ENCODE measurements at regions not wholly inside any gene's neighbourhood (a gene's known extent, or its start where the extent isn't known, plus 50 kb on each side); places are given as distances from the start of the nearest gene placed in this dataset.

GRCh38 chr12:88951177-88951576 is 370.9 kb upstream of the KITLG start:
- no peak for DNase-seq (ENCODE audit: low read depth, low spot score)
- TF ChIP-seq YY1 (IDR thresholded peaks at IDR 0.05; ENCODE audit: insufficient read depth, insufficient read length): no peak
- TF ChIP-seq SUZ12 (IDR thresholded peaks at IDR 0.05; ENCODE audit: extremely low read depth, insufficient read depth, insufficient read length): no peak
- TF ChIP-seq ZNF274 (IDR thresholded peaks at IDR 0.05; ENCODE audit: low read depth, low read length): no peak
- H3K9me3 ChIP-seq (ENCODE audit: insufficient read depth, low read length): no peaks in the 10 kb centered on the region
- no peak overlapping the region for H3K4me3 ChIP-seq (ENCODE audit: insufficient read length, low read depth)
- H3K9ac ChIP-seq (ENCODE audit: insufficient read length, low read depth): no peak overlapping the region
- no peaks in the 10 kb centered on the region for H3K27me3 ChIP-seq (ENCODE audit: insufficient read depth, insufficient read length)
- no peaks in the 10 kb centered on the region for H3K4me1 ChIP-seq (ENCODE audit: insufficient read depth, insufficient read length)
- no peaks in the 10 kb centered on the region for H3K36me3 ChIP-seq (ENCODE audit: insufficient read depth, insufficient read length, low read length)

DNA sequence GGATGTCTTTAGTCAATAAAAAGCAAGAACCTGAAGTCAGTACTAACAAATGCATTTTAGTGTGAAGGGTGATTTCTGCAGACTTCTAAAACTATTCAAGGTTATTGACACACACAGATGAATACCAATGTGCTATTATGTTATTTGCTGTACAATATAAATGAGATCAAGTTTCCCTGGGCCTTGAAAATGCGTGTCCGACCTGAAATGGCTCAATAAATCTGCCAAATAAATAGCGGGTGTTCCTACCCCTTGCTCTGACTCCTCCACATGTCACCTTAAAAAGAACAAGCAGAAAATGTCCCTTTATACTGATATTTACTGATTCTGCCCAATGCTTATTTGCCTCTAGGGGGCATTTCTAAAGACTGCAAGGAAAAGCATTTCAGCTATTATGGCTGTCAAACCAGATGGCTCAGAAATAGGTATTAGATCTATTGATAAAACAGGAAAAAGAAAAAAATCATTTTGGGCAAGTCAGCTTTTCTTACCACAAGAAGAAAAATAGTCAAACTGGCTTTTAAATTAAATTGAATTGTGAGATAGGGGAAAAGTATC is 367.3 kb upstream of the KITLG start:
- DNase-seq (ENCODE audit: low read depth, low spot score): no peak
- H3K9me3 ChIP-seq (ENCODE audit: insufficient read depth, low read length): no peaks in the 10 kb centered on the region
- H3K36me3 ChIP-seq (ENCODE audit: insufficient read depth, insufficient read length, low read length): no peaks in the 10 kb centered on the region
- H3K4me1 ChIP-seq (ENCODE audit: insufficient read depth, insufficient read length): no peaks in the 10 kb centered on the region
- H3K27me3 ChIP-seq (ENCODE audit: insufficient read depth, insufficient read length): no peaks in the 10 kb centered on the region
- no peak overlapping the region for H3K4me3 ChIP-seq (ENCODE audit: insufficient read length, low read depth)
- no peak overlapping the region for H3K9ac ChIP-seq (ENCODE audit: insufficient read length, low read depth)
- TF ChIP-seq SUZ12 (IDR thresholded peaks at IDR 0.05; ENCODE audit: extremely low read depth, insufficient read depth, insufficient read length) (no peak), ZNF274 (IDR thresholded peaks at IDR 0.05; ENCODE audit: low read depth, low read length) (no peak), YY1 (IDR thresholded peaks at IDR 0.05; ENCODE audit: insufficient read depth, insufficient read length) (no peak)

- H3K4me3 ChIP-seq (ENCODE audit: insufficient read length, low read depth): no peak overlapping the region
- H3K4me1 ChIP-seq (ENCODE audit: insufficient read depth, insufficient read length): no peaks in the 10 kb centered on the region
- DNase-seq (ENCODE audit: low read depth, low spot score): no peak
- no peak overlapping the region for H3K9ac ChIP-seq (ENCODE audit: insufficient read length, low read depth)
- no peaks in the 10 kb centered on the region for H3K36me3 ChIP-seq (ENCODE audit: insufficient read depth, insufficient read length, low read length)
- no peak for TF ChIP-seq YY1 (IDR thresholded peaks at IDR 0.05; ENCODE audit: insufficient read depth, insufficient read length)
- TF ChIP-seq SUZ12 (IDR thresholded peaks at IDR 0.05; ENCODE audit: extremely low read depth, insufficient read depth, insufficient read length): no peak
- TF ChIP-seq ZNF274 (IDR thresholded peaks at IDR 0.05; ENCODE audit: low read depth, low read length): no peak
- no peaks in the 10 kb centered on the region for H3K9me3 ChIP-seq (ENCODE audit: insufficient read depth, low read length)
- H3K27me3 ChIP-seq (ENCODE audit: insufficient read depth, insufficient read length): no peaks in the 10 kb centered on the region
Observed at GRCh38 chr12:88946372-88946997, 366.2 kb upstream of the KITLG start.

DNA sequence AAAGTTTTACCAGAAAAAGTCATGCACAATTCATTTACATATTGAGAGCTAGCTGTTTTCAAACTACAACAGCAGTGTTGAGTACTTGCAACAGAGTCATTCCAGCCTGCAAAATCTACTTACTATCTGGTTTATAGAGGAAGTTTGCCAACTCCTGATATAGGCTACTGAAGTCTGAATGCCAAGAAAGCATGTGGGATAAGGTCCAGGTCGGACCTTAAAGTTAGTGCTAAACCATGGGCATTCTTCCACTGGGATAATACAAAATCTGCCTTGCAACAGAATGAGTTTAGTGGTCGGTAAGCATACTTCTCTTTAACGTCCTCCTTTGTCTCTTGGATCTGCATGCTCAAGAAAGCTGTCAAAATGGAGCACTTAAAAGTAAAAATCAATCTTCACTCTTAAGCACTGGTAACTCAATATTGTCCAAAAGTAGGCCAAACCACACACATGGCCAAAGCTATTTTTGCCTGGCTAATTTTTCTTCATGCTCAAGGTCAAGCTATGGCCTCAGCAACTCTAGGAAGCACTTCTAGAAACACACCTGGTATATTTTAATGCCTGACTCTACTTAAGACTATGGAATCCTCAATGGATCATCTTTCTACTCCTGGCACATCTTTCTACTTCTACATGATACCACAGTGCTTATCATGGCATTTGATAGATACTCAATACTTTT is 364.9 kb upstream of the KITLG start:
- H3K9ac ChIP-seq (ENCODE audit: insufficient read length, low read depth): no peak overlapping the region
- TF ChIP-seq SUZ12 (IDR thresholded peaks at IDR 0.05; ENCODE audit: extremely low read depth, insufficient read depth, insufficient read length) (no peak), ZNF274 (IDR thresholded peaks at IDR 0.05; ENCODE audit: low read depth, low read length) (no peak), YY1 (IDR thresholded peaks at IDR 0.05; ENCODE audit: insufficient read depth, insufficient read length) (no peak)

DNA sequence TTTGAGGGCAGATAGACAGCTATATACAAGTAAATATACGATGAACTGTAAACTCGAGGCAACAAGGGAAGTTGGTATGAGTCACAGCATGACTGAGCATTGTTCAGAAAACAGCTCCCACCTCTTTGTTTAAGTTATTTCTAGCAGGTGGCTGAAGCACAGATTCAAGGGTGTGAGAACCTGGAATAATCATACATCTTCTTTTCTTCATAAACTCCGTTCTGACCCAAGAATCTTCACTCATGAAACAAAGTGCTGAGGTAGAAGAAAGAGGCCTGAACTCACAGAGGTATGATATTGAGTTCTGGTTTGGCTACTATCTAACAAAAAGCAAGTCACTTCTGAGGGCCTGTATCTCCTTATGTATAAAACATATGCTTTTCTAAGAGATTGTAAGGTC is 364.1 kb upstream of the KITLG start:
- H3K4me1 ChIP-seq (ENCODE audit: insufficient read depth, insufficient read length): no peaks in the 10 kb centered on the region
- no peak for DNase-seq (ENCODE audit: low read depth, low spot score)
- no peaks in the 10 kb centered on the region for H3K27me3 ChIP-seq (ENCODE audit: insufficient read depth, insufficient read length)
- H3K9ac ChIP-seq (ENCODE audit: insufficient read length, low read depth): no peak overlapping the region
- no peaks in the 10 kb centered on the region for H3K9me3 ChIP-seq (ENCODE audit: insufficient read depth, low read length)
- TF ChIP-seq YY1 (IDR thresholded peaks at IDR 0.05; ENCODE audit: insufficient read depth, insufficient read length) (no peak), SUZ12 (IDR thresholded peaks at IDR 0.05; ENCODE audit: extremely low read depth, insufficient read depth, insufficient read length) (no peak)
- no peak overlapping the region for H3K4me3 ChIP-seq (ENCODE audit: insufficient read length, low read depth)
- H3K36me3 ChIP-seq (ENCODE audit: insufficient read depth, insufficient read length, low read length): no peaks in the 10 kb centered on the region

More for the DNA sequence above, 364.9 kb upstream of the KITLG start:
- H3K9me3 ChIP-seq (ENCODE audit: insufficient read depth, low read length): no peaks in the 10 kb centered on the region
- H3K27me3 ChIP-seq (ENCODE audit: insufficient read depth, insufficient read length): no peaks in the 10 kb centered on the region
- DNase-seq (ENCODE audit: low read depth, low spot score): no peak
- H3K36me3 ChIP-seq (ENCODE audit: insufficient read depth, insufficient read length, low read length): no peaks in the 10 kb centered on the region
- H3K4me1 ChIP-seq (ENCODE audit: insufficient read depth, insufficient read length): no peaks in the 10 kb centered on the region
- H3K4me3 ChIP-seq (ENCODE audit: insufficient read length, low read depth): no peak overlapping the region

DNA sequence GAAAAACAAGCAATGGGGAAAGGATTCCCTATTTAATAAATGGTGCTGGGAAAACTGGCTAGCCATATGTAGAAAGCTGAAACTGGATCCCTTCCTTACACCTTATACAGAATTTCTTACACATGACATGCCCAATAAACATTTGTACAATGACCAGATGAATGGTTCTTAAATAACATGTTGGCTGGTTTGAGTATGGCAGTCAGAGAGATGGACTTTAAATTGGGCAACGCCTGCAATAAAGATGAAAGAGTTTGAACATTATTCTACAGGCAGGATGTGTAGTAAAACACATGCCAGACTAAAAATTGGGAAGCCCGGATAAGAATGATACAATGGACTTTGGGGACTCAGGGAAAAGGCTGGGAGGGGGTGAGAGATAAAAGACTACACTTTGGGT is 360.6 kb upstream of the KITLG start:
- no peaks in the 10 kb centered on the region for H3K27me3 ChIP-seq (ENCODE audit: insufficient read depth, insufficient read length)
- no peaks in the 10 kb centered on the region for H3K36me3 ChIP-seq (ENCODE audit: insufficient read depth, insufficient read length, low read length)
- H3K9me3 ChIP-seq (ENCODE audit: insufficient read depth, low read length): no peaks in the 10 kb centered on the region
- TF ChIP-seq SUZ12 (IDR thresholded peaks at IDR 0.05; ENCODE audit: extremely low read depth, insufficient read depth, insufficient read length) (no peak), ZNF274 (IDR thresholded peaks at IDR 0.05; ENCODE audit: low read depth, low read length) (no peak), YY1 (IDR thresholded peaks at IDR 0.05; ENCODE audit: insufficient read depth, insufficient read length) (no peak)
- H3K4me3 ChIP-seq (ENCODE audit: insufficient read length, low read depth): no peak overlapping the region
- H3K9ac ChIP-seq (ENCODE audit: insufficient read length, low read depth): no peak overlapping the region
- DNase-seq (ENCODE audit: low read depth, low spot score): no peak
- no peaks in the 10 kb centered on the region for H3K4me1 ChIP-seq (ENCODE audit: insufficient read depth, insufficient read length)

DNA sequence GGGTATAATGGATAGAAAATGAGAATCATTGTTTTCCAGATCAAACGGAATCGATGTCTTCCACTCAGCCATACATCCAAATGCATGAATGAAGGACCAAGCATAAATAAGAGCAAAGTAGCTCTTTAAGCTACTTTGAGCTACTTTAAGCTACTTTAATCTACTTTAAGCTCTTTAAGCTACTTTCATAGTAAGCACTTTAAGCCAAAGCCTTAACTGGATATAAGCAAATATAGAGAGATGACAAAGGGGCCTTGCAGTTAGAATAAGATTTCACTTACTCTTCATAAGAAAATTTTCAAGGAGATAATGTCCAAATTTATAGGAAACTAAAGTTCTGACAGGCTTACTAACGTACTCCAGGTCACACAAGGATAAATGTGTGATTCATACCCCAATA is 355.6 kb upstream of the KITLG start:
- no peaks in the 10 kb centered on the region for H3K4me1 ChIP-seq (ENCODE audit: insufficient read depth, insufficient read length)
- no peak for TF ChIP-seq ZNF274 (IDR thresholded peaks at IDR 0.05; ENCODE audit: low read depth, low read length)
- TF ChIP-seq YY1 (IDR thresholded peaks at IDR 0.05; ENCODE audit: insufficient read depth, insufficient read length): no peak
- no peak for TF ChIP-seq SUZ12 (IDR thresholded peaks at IDR 0.05; ENCODE audit: extremely low read depth, insufficient read depth, insufficient read length)
- H3K9me3 ChIP-seq (ENCODE audit: insufficient read depth, low read length): no peaks in the 10 kb centered on the region
- no peak overlapping the region for H3K9ac ChIP-seq (ENCODE audit: insufficient read length, low read depth)
- H3K27me3 ChIP-seq (ENCODE audit: insufficient read depth, insufficient read length): no peaks in the 10 kb centered on the region
- H3K4me3 ChIP-seq (ENCODE audit: insufficient read length, low read depth): no peak overlapping the region
- no peak for DNase-seq (ENCODE audit: low read depth, low spot score)
- H3K36me3 ChIP-seq (ENCODE audit: insufficient read depth, insufficient read length, low read length): no peaks in the 10 kb centered on the region
